Stimulated activated CD8-positive, alpha-beta memory T cell treated with anti-CD3 and anti-CD28 coated beads, Interleukin-12 subunit alpha, Interleukin-12 subunit beta, amount 100 ng/mL, for 1 hour (primary cell): ENCODE measurements at regions not wholly inside any gene's neighbourhood (a gene's known extent, or its start where the extent isn't known, plus 50 kb on each side); places are given as distances from the start of the nearest gene placed in this dataset.

Experiments
- DNase-seq: peaks from one replicate; pipeline ENCODE4 v3.0.0-alpha.2; 2020; ENCODE audit warnings: low read depth

- no peak for DNase-seq
These were observed 317.9 kb upstream of the RBFOX1 start for GRCh38 chr16:7014756-7015155.

GRCh38 chr16:7013990-7014389 lies 318.7 kb upstream of the RBFOX1 start:
- DNase-seq, result no peak

- DNase-seq, result no peak
These were observed 328.4 kb upstream of the RBFOX1 start for GRCh38 chr16:7004266-7004665.

GRCh38 chr16:6993544-6993943 lies 339.1 kb upstream of the RBFOX1 start:
- DNase-seq, result no peak

GRCh38 chr16:6988846-6989245 lies 343.8 kb upstream of the RBFOX1 start:
- no peak for DNase-seq

- DNase-seq, result no peak
These were observed 354.7 kb upstream of the RBFOX1 start for GRCh38 chr16:6977916-6978315.

- DNase-seq, result no peak
These were observed 355.4 kb upstream of the RBFOX1 start for GRCh38 chr16:6977291-6977690.

GRCh38 chr16:6976716-6977115 lies 355.9 kb upstream of the RBFOX1 start:
- DNase-seq, result no peak

- DNase-seq, result no peak
These were observed 362.3 kb upstream of the RBFOX1 start for GRCh38 chr16:6970171-6970857.

GRCh38 chr16:6969594-6969993 lies 363.1 kb upstream of the RBFOX1 start:
- no peak for DNase-seq

- DNase-seq, result no peak
These were observed 364.8 kb upstream of the RBFOX1 start for GRCh38 chr16:6967796-6968320.

GRCh38 chr16:6966925-6967324 lies 365.7 kb upstream of the RBFOX1 start:
- no peak for DNase-seq

- no peak for DNase-seq
These were observed 368.0 kb upstream of the RBFOX1 start for GRCh38 chr16:6964679-6965078.

- no peak for DNase-seq
These were observed 370.9 kb upstream of the RBFOX1 start for GRCh38 chr16:6961704-6962103.

GRCh38 chr16:6958184-6958583 lies 374.5 kb upstream of the RBFOX1 start:
- DNase-seq, result no peak

- DNase-seq, result no peak
These were observed 375.0 kb upstream of the RBFOX1 start for GRCh38 chr16:6957681-6958080.

GRCh38 chr16:6956511-6956910 lies 376.1 kb upstream of the RBFOX1 start:
- DNase-seq, result no peak

GRCh38 chr16:6955303-6955702 lies 377.3 kb upstream of the RBFOX1 start:
- no peak for DNase-seq

GRCh38 chr16:6949240-6949639 lies 383.4 kb upstream of the RBFOX1 start:
- no peak for DNase-seq

GRCh38 chr16:6947291-6947690 lies 385.4 kb upstream of the RBFOX1 start:
- no peak for DNase-seq

- DNase-seq, result no peak
These were observed 385.8 kb upstream of the RBFOX1 start for GRCh38 chr16:6946802-6947201.

GRCh38 chr16:6946106-6946505 lies 386.5 kb upstream of the RBFOX1 start:
- DNase-seq, result no peak

- no peak for DNase-seq
These were observed 391.7 kb upstream of the RBFOX1 start for GRCh38 chr16:6940968-6941367.

GRCh38 chr16:6937641-6938040 lies 395.0 kb upstream of the RBFOX1 start:
- no peak for DNase-seq
